EH (cell line): ENCODE measurements at regions not wholly inside any gene's neighbourhood (a gene's known extent, or its start where the extent isn't known, plus 50 kb on each side); places are given as distances from the start of the nearest gene placed in this dataset.

Experiments used
- DNase-seq: peaks from one replicate; pipeline ENCODE4 v3.0.0-alpha.2; 2015; ENCODE audit warnings: low read depth

- no peak for DNase-seq
These were observed 307.2 kb upstream of the NR3C2 start for GRCh38 chr4:148749403-148749802.

DNA sequence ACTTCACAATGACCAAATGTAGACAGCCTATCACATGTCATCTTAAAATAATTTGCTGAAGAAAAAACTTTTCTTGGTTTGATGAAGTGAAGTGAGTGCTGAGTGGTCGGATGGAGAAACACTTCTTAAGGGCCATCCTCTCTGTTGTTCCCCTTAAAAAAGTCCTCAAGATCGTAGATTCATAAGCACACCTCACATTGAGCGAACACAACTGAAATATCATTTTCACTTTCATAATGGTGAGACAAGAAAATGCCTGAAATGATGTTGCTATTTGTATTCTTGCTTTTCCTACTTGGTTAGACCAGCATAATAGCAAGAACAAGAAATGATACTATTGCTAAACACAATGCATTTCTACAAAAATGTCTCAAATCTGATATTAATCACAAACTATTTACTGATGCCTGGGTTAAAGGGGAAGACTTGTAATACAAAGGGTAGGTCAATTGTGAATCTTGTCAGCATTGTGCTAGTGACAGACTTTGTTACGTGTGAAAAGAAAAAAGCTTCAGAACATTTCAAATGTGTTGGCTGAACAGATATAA, 305.6 kb upstream of the NR3C2 start:
- no peak for DNase-seq

GRCh38 chr4:148740701-148741100, 298.5 kb upstream of the NR3C2 start:
- no peak for DNase-seq

GRCh38 chr4:148737061-148737770, 295.0 kb upstream of the NR3C2 start:
- no peak for DNase-seq

GRCh38 chr4:148735432-148736155, 293.4 kb upstream of the NR3C2 start:
- DNase-seq = no peak

GRCh38 chr4:148730766-148731165, 288.6 kb upstream of the NR3C2 start:
- DNase-seq = no peak

GRCh38 chr4:148730082-148730640, 287.9 kb upstream of the NR3C2 start:
- DNase-seq = no peak

GRCh38 chr4:148717988-148718387, 275.8 kb upstream of the NR3C2 start:
- DNase-seq = no peak

- DNase-seq = no peak
These were observed 274.3 kb upstream of the NR3C2 start for GRCh38 chr4:148716431-148717052.

GRCh38 chr4:148704291-148704690, 262.1 kb upstream of the NR3C2 start:
- no peak for DNase-seq

DNA sequence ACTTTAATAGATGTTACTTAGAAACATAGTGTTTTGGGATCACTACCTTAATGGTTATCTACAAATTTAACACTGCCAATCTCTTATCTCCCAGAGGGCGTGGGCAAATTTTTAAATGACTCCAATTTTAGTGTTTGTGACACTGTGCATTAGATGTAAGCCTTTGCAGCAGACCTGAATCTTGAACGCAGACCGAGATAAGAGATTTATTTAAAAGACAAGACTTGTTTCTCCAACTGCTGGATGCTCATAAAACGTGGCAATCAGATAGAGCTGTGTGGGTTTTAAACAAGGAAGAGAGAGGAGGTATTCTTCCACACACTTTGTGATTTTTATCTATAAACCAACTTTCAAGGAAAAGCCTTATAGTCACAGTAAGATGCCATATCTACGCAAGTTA, 252.5 kb upstream of the NR3C2 start:
- DNase-seq = no peak

GRCh38 chr4:148693913-148694649, 251.9 kb upstream of the NR3C2 start:
- no peak for DNase-seq

DNA sequence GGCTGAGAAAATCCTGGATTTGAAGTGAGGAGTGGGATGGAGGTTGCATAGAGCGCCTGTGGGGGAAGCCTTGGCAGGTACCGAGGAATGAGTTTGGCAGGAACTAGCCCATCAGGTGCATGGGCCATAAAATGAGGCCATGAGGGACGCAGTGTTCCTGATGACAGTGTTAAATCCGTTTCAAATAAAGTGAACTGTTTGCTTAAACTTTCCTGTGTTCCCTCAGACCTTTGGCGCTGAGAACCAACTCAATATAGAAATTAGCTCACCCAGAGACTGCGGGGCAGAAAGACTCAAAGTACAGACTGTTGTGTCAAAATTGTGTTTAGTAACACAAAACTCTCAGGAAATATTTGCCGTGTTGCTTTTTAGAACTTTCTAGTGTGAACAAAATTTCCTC, 250.0 kb upstream of the NR3C2 start:
- no peak for DNase-seq

- no peak for DNase-seq
These were observed 244.2 kb upstream of the NR3C2 start for GRCh38 chr4:148686449-148686848.

GRCh38 chr4:148684638-148685037, 242.4 kb upstream of the NR3C2 start:
- DNase-seq = no peak

GRCh38 chr4:148680884-148681283, 238.7 kb upstream of the NR3C2 start:
- no peak for DNase-seq

DNA sequence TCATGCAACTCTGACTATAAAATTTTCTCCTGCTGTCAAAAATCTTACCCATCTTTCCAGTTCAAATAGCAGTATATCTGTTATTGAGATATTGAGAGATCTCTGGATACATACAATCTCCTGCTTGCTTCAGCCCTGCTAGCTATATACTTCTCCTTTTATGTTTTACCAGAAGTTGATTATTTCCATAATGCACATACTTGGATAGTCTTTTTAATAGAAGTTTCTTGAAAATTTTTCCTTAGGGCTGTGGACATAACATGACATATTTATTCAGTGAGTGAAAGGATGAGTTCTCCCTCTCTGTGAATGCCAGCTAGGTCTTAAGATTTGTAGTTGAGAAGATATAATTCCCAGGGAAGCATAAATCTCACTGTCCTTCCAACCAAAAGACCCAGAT, 234.1 kb upstream of the NR3C2 start:
- no peak for DNase-seq

GRCh38 chr4:148674876-148675275, 232.7 kb upstream of the NR3C2 start:
- no peak for DNase-seq

DNA sequence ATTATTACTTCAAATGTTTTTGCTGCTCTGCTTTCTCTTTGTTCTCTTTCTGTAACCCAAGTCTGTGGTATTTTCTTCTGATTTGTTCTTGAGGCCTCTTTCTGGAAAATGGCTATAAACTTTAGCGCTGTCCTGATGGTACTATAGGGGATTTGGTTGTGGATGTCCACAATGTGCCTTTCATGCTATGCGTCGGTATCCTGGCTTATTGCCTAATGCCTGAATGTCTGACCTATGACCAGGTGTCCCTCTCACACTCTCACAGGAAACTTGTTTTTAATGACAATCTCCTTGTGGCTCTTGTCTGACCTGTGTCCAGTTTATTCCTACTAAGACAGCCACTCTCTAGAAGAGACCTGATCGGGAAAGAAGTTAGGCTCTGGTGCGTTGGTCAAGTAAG, 222.4 kb upstream of the NR3C2 start:
- DNase-seq = no peak

DNA sequence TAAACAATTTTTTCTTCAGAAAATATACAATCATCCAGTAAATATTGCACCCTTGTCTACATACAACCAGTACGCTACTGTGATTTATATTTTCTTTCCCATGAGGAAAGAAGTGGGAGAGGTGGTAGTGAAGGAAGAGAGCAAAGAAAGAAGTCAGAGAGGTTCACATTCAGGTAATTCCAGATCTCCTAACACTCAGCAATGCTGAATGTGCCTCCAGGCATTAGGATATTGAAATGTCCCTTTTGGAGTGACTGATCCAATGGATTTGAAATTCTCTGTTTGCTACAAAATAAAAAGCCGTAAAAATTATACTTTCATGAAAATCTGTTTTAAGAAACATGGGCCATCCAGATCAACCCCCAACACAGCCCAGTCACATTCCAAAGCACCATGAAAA, 211.9 kb upstream of the NR3C2 start:
- DNase-seq = no peak

DNA sequence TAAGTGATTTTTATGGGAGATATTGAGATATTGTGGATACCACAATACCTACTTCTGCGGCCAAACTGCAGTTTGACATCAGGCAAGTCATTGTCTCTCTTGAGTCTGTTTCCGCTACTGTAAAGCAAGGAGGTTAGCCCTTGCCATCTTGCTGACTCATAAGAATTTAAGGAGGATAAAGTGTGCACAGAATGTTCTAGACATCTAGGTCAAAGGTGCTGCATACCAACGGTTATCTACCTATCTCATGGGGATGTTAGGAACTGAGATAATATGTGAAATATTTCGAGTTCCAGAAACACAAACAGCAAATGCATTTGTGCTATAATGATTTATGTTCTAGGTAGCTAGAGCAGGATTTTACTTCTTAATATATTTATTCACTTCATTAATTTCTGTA, 211.5 kb upstream of the NR3C2 start:
- DNase-seq = no peak

GRCh38 chr4:148651991-148652390, 209.8 kb upstream of the NR3C2 start:
- no peak for DNase-seq
